HuH-7 (cell line): ENCODE measurements at regions not wholly inside any gene's neighbourhood (a gene's known extent, or its start where the extent isn't known, plus 50 kb on each side); places are given as distances from the start of the nearest gene placed in this dataset.
"Not testable (repeated sequence)": the region's sequence is repeated elsewhere in the genome, so short reads cannot be mapped to it uniquely, and the experiment has no call there.

ENCODE experiments used
- DNase-seq: peaks from one replicate; pipeline ENCODE4 v3.0.0; 2011; ENCODE audit warnings: low spot score

GRCh38 chr2:64880193-64880951 lies 108.8 kb upstream of the SLC1A4 start:
- no peak for DNase-seq

GRCh38 chr2:64881037-64881492 lies 108.1 kb upstream of the SLC1A4 start:
- DNase-seq: no peak

GRCh38 chr2:64887565-64887964 lies 101.6 kb upstream of the SLC1A4 start:
- no peak for DNase-seq

GRCh38 chr2:64888591-64889309 lies 100.4 kb upstream of the SLC1A4 start:
- DNase-seq: peak; percentile 64

- no peak for DNase-seq
Observed at GRCh38 chr2:64889803-64890202, 99.4 kb upstream of the SLC1A4 start.

GRCh38 chr2:64896572-64896971 lies 92.6 kb upstream of the SLC1A4 start:
- DNase-seq: not testable (repeated sequence)

- DNase-seq: no peak
Observed at GRCh38 chr2:64899081-64899865, 89.9 kb upstream of the SLC1A4 start.

GRCh38 chr2:64899876-64900275 lies 89.3 kb upstream of the SLC1A4 start:
- not testable (repeated sequence) for DNase-seq

- no peak for DNase-seq
Observed at GRCh38 chr2:64904413-64905329, 84.5 kb upstream of the SLC1A4 start.

GRCh38 chr2:64905338-64906024 lies 83.7 kb upstream of the SLC1A4 start:
- DNase-seq: no peak

GRCh38 chr2:64906853-64907536 lies 82.2 kb upstream of the SLC1A4 start:
- no peak for DNase-seq

GRCh38 chr2:64908406-64908805 lies 80.8 kb upstream of the SLC1A4 start:
- DNase-seq: no peak

- DNase-seq: no peak
Observed at GRCh38 chr2:64910523-64910922, 78.7 kb upstream of the SLC1A4 start.

GRCh38 chr2:64910972-64911433 lies 78.2 kb upstream of the SLC1A4 start:
- no peak for DNase-seq

- peak; percentile 68 for DNase-seq
Observed at GRCh38 chr2:64913357-64913869, 75.8 kb upstream of the SLC1A4 start.

- no peak for DNase-seq
Observed at GRCh38 chr2:64914247-64914646, 75.0 kb upstream of the SLC1A4 start.

GRCh38 chr2:64914735-64915509 lies 74.3 kb upstream of the SLC1A4 start:
- DNase-seq: no peak

- DNase-seq: no peak
Observed at GRCh38 chr2:64915510-64915900, 73.7 kb upstream of the SLC1A4 start.

GRCh38 chr2:64918220-64918886 lies 70.8 kb upstream of the SLC1A4 start:
- DNase-seq: no peak
